HG02763 (cell line): ENCODE measurements at regions not wholly inside any gene's neighbourhood (a gene's known extent, or its start where the extent isn't known, plus 50 kb on each side); places are given as distances from the start of the nearest gene placed in this dataset.

Experiments
- ATAC-seq: cut with Tn5 transposase; IDR thresholded peaks from one replicate; pipeline ENCODE4 v1.9.1; 2021; ENCODE audit warnings: mild to moderate bottlenecking, moderate library complexity; ENCODE audit not compliant: unreplicated experiment

GRCh38 chr14:43232261-43232660 is 1274.8 kb downstream of the FSCB start:
- ATAC-seq = no peak

- no peak for ATAC-seq
These were observed 1291.6 kb downstream of the FSCB start for GRCh38 chr14:43215524-43215923.

- ATAC-seq = no peak
These were observed 1299.9 kb downstream of the FSCB start for GRCh38 chr14:43207189-43207588.

GRCh38 chr14:43204816-43205215 is 1302.3 kb downstream of the FSCB start:
- ATAC-seq = no peak

- ATAC-seq = no peak
These were observed 1306.6 kb downstream of the FSCB start for GRCh38 chr14:43200519-43200918.

GRCh38 chr14:43198465-43198864 is 1308.6 kb downstream of the FSCB start:
- no peak for ATAC-seq

- no peak for ATAC-seq
These were observed 1322.5 kb downstream of the FSCB start for GRCh38 chr14:43184540-43184939.

- no peak for ATAC-seq
These were observed 1323.2 kb downstream of the FSCB start for GRCh38 chr14:43183916-43184315.

- no peak for ATAC-seq
These were observed 1331.2 kb downstream of the FSCB start for GRCh38 chr14:43175896-43176295.

GRCh38 chr14:43172899-43173548 is 1334.1 kb downstream of the FSCB start:
- ATAC-seq = no peak

GRCh38 chr14:43169722-43170121 is 1337.4 kb downstream of the FSCB start:
- no peak for ATAC-seq

- no peak for ATAC-seq
These were observed 1338.6 kb downstream of the FSCB start for GRCh38 chr14:43168371-43168925.

- peak; percentile 46 for ATAC-seq
These were observed 1340.9 kb downstream of the FSCB start for GRCh38 chr14:43166163-43166562.

- ATAC-seq = no peak
These were observed 1341.4 kb downstream of the FSCB start for GRCh38 chr14:43165651-43166050.

GRCh38 chr14:43161477-43161876 is 1345.6 kb downstream of the FSCB start:
- peak; percentile 71 for ATAC-seq

GRCh38 chr14:43157661-43158060 is 1349.4 kb downstream of the FSCB start:
- no peak for ATAC-seq

GRCh38 chr14:43155924-43156323 is 1351.2 kb downstream of the FSCB start:
- ATAC-seq = no peak

GRCh38 chr14:43155258-43155657 is 1351.8 kb downstream of the FSCB start:
- ATAC-seq = no peak

GRCh38 chr14:43147485-43147884 is 1359.6 kb downstream of the FSCB start:
- ATAC-seq = no peak

- ATAC-seq = no peak
These were observed 1361.7 kb downstream of the FSCB start for GRCh38 chr14:43145361-43145760.

GRCh38 chr14:43143106-43143505 is 1364.0 kb downstream of the FSCB start:
- no peak for ATAC-seq

- no peak for ATAC-seq
These were observed 1365.4 kb downstream of the FSCB start for GRCh38 chr14:43141636-43142191.

GRCh38 chr14:43140453-43140852 is 1366.6 kb downstream of the FSCB start:
- no peak for ATAC-seq
